ENCODE measurements at regions not wholly inside any gene's neighbourhood (a gene's known extent, or its start where the extent isn't known, plus 50 kb on each side); places are given as distances from the start of the nearest gene placed in this dataset.

DNA sequence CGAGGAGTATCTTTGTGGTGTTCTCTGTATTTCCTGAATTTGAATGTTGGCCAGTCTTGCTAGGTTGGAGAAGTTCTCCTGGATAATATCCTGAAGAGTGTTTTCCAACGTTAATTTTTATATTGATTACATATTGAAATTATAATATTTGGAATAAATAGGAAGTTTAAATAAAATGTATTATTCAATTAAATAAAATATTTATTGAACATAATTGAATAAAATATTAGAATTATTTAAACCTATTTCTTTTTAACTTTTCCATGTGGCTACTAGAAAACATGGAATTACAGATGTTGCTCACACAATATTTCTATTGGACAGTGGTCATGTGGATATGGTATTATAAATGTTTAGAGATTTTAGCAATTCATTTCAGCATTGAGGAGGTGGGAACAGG, 170.8 kb upstream of the FST start:
- TF ChIP-seq, protein P1, sequence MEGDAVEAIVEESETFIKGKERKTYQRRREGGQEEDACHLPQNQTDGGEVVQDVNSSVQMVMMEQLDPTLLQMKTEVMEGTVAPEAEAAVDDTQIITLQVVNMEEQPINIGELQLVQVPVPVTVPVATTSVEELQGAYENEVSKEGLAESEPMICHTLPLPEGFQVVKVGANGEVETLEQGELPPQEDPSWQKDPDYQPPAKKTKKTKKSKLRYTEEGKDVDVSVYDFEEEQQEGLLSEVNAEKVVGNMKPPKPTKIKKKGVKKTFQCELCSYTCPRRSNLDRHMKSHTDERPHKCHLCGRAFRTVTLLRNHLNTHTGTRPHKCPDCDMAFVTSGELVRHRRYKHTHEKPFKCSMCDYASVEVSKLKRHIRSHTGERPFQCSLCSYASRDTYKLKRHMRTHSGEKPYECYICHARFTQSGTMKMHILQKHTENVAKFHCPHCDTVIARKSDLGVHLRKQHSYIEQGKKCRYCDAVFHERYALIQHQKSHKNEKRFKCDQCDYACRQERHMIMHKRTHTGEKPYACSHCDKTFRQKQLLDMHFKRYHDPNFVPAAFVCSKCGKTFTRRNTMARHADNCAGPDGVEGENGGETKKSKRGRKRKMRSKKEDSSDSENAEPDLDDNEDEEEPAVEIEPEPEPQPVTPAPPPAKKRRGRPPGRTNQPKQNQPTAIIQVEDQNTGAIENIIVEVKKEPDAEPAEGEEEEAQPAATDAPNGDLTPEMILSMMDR (IDR thresholded peaks at IDR 0.05): no peak

DNA sequence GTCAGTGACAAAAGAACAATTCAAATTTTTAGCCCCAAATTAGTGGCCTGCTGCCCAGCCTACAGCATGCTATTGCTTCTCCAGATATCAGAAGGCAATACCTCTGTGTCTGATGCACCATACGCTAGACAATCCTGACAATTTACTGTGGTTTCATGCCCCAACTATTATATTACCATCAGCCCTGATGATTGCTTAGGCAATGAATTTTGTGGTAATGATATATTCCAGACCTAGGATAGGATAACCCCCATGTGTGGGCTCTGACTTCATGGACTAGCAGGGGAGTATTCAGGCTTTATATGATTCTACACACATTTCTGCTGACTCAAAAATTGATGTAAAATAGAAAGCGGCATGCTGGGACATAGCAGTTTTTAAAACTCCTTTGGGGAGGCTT, 168.7 kb upstream of the FST start:
- TF ChIP-seq, protein P1 (IDR thresholded peaks at IDR 0.05): no peak

DNA sequence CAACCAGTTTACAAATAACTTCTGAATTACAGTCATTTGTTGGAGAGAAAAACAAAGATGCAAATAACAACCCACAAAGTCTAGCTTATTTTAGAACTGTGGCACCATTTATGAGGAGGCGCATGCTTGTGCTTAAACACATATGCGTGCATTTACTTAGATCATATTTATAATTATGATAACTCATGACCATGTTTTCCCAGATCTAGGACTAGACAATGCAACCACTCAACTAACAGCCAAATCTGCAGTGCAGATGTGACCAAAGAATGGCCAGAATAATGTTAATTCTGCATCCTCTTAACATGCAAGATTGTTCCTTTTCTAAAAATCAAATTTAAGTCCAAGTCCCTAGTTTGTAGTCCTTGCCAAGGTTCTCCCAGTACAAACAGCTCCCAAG, 167.3 kb upstream of the FST start:
- TF ChIP-seq, protein P1 (IDR thresholded peaks at IDR 0.05): no peak

DNA sequence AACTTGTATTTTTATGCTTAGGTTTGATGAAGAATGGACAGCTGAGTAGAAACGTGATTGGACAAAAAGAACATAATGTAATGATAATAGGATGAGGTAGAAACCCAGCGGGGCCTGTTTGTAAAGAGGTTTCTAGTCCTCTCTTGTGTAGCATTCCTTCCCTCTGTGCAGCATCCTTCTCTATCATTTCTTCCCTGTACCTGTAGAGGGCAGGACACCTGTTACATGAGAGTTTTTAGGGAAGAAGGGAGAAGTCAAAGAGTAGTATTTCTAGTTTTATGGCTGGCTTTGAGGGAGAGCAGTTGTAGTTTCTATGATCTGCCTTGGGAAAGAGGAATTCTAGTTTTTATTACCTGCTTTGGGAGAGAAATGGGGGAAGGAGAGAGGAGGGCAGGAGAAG, 162.1 kb upstream of the FST start:
- TF ChIP-seq, protein P1 (IDR thresholded peaks at IDR 0.05): peak; percentile 39; the same call in 1 of the 2 replicates

DNA sequence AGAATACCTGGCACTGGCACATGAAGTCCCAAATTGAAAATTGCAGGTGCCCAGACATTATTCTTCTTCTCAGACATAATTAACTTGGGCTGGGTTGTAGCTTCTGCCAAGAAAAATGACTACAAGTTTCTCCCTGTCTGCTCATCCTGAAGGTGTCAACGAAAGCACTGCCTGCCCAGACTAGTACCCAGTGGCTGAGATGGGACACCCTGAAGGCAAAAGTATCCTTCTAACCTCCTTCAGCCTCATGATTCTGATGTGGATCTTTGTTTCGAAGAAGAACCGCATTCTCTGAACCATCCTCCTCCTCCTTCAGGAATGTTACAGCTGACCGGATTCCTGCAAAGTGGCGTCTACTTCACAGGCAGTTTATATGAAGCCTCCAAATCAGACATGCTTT, 161.1 kb upstream of the FST start:
- TF ChIP-seq, protein P1 (IDR thresholded peaks at IDR 0.05): no peak

DNA sequence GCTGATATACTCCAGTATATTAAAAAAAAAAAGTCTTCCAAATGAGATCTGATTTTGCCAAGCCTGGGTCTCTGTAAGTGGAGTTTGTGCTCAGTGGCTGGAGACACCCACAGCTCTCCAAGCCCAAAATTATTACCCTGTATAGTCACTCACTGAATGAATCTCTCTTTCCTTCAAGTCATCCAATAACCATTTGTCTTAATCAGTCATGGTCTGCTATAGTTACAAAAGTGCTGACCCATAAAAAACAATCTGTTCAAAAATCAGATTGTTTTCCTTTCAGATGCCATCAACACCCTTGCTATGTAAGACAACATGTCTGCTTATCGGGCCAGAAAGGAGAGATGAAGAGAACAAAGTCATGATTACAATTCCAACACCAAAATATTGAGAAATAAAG, 159.4 kb upstream of the FST start:
- TF ChIP-seq, protein P1 (IDR thresholded peaks at IDR 0.05): no peak

DNA sequence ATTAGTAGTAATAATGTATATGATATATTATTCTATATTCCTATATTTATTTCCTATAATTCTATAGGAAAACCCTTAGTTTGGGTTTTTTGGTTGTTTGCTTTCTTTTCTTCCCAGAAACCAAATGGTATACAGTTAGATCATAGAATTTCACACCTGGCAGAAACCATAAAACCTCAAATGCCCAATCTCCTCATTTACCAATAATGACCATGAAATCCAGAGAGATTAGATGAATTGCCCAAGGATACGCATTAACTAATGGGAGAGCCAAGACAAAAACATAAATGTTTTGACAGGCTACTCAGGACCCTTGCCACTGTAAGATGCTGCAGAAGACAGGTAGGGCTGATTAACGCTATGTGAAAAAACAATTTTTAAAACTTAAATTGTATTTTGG, 158.7 kb upstream of the FST start:
- TF ChIP-seq, protein P1 (IDR thresholded peaks at IDR 0.05): no peak

DNA sequence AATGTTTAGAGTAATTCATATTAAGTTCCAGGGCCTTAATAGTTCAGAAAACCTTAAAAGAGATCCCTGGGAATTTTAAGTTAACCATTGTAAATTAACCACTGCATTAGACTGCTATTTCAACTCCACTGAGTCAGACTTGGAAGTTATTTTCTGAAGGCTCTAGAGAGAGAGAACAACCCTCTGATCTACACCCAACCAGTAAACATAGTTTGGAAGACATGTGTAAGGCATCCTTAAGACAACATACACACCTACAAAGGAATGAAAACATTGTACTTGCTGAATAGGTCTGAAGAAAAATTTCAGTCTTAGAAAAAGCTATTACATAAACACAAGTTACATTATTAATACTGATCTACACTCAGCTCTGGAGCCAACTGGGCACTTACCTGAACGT, 158.2 kb upstream of the FST start:
- TF ChIP-seq, protein P1 (IDR thresholded peaks at IDR 0.05): no peak

All from LNCAP (cell line).